ENCODE measurements at regions not wholly inside any gene's neighbourhood (a gene's known extent, or its start where the extent isn't known, plus 50 kb on each side); places are given as distances from the start of the nearest gene placed in this dataset.
A peak's percentile ranks its signal among the peaks of the same experiment; 100 is the strongest.

DNA sequence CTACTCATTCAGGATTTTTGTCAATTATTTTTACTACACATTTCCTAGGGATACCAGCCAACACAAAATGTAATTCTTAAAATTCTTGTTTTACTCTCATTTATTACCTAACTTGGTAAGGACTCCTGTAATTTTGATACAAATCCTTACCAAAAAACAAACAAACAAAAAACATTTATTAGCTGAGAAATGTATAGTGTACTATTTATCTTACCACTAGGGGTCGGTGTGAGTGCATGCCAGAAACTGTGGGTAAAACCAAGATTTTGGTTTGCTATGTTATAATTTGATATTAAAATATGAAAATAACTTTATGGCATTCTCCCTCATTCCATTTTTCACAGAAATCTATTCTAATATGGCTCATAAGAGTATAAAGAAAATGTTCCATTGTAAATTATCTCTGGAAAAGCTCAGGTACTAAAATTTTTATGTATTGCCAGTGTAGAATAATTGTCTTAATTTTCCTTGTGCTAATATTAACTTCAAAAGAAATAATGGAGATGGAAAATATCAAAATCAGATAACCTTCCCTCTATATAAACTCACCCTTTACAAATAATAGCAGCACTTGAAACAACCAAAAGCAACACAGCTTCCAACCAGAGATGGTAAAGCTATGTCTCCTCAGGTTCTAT lies 290.8 kb upstream of the PCDH15 start:
- Histone ChIP-seq H3K4me3 (ENCODE audit: low read depth, low read length) (no peak overlapping the region), H3K27me3 (ENCODE audit: control insufficient read depth, insufficient read depth, low read length) (no peaks in the 10 kb centered on the region), H3K9me3 (ENCODE audit: control insufficient read depth, insufficient read depth, low read length) (no peaks in the 10 kb centered on the region), H3K27ac (ENCODE audit: low read depth, low read length) (no peak overlapping the region)
- no peak for DNase-seq (ENCODE audit: low read depth, low spot score)
- ChIA-PET POLR2A (no interaction called here), CTCF (interaction anchor here (0.9 to 1.7 kb wide), 5 partner anchors 12 to 1776 kb away, joined by 3 to 15 read pairs (median 5); no protein-coding TSS in a partner anchor)
- TF ChIP-seq, protein P1, sequence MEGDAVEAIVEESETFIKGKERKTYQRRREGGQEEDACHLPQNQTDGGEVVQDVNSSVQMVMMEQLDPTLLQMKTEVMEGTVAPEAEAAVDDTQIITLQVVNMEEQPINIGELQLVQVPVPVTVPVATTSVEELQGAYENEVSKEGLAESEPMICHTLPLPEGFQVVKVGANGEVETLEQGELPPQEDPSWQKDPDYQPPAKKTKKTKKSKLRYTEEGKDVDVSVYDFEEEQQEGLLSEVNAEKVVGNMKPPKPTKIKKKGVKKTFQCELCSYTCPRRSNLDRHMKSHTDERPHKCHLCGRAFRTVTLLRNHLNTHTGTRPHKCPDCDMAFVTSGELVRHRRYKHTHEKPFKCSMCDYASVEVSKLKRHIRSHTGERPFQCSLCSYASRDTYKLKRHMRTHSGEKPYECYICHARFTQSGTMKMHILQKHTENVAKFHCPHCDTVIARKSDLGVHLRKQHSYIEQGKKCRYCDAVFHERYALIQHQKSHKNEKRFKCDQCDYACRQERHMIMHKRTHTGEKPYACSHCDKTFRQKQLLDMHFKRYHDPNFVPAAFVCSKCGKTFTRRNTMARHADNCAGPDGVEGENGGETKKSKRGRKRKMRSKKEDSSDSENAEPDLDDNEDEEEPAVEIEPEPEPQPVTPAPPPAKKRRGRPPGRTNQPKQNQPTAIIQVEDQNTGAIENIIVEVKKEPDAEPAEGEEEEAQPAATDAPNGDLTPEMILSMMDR (IDR thresholded peaks at IDR 0.05; ENCODE audit: low read depth, low read length): peak; percentile 89

DNA sequence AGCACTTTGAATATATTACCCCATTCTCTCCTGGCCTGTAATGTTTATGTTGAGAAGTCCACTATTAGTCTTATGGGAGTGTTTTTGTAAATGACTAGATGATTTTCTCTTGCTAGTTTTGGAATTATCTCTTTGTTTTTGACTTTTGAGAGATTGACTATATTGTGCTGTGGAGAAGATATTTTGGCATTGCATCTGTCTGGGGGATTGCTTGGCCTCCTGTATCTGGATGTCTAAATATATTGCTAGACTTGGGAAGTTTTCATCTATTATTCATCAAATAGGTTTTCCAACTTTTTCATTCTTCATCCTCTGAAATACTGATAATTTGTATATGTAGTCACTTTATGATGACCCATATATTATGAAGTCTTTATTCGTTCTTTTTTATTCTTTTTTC lies 277.1 kb upstream of the PCDH15 start:
- ChIA-PET CTCF (interaction anchor here (1.9 kb wide), 1 partner anchor 14 kb away, joined by 6 read pairs; no protein-coding TSS in a partner anchor), POLR2A (no interaction called here)
- Histone ChIP-seq H3K27ac (ENCODE audit: low read depth, low read length) (no peak overlapping the region), H3K9me3 (ENCODE audit: control insufficient read depth, insufficient read depth, low read length) (no peaks in the 10 kb centered on the region; the same call in 1 of the 2 replicates), H3K27me3 (ENCODE audit: control insufficient read depth, insufficient read depth, low read length) (no peaks in the 10 kb centered on the region), H3K4me3 (ENCODE audit: low read depth, low read length) (no peak overlapping the region)
- DNase-seq (ENCODE audit: low read depth, low spot score): no peak
- TF ChIP-seq, protein P1 (IDR thresholded peaks at IDR 0.05; ENCODE audit: low read depth, low read length): no peak

DNA sequence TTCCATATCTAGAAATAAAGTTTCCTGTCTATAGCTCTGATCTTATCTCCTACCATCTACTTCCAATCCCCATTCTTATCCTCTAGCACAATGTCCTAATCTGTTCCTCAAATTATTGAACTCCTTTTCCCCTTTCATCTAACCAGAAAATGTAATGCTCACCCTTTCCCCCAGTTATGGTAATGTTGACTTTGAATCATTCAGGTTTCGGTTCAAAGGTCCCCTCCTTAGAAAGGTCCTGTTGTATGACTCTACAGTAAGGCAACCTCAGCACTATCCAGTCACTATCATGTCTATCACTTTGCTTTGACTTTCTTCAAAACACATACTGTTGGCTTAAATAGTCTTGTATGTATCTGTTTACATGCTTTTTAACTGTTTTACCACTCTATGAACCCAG lies 264.2 kb upstream of the PCDH15 start:
- no peak overlapping the region for H3K4me3 ChIP-seq (ENCODE audit: low read depth, low read length)
- CTCF ChIA-PET: no interaction called here
- DNase-seq (ENCODE audit: low read depth, low spot score): no peak
- H3K27ac ChIP-seq (ENCODE audit: low read depth, low read length): no peak overlapping the region
- H3K9me3 ChIP-seq (ENCODE audit: control insufficient read depth, insufficient read depth, low read length): no peaks in the 10 kb centered on the region
- POLR2A ChIA-PET: no interaction called here
- TF ChIP-seq, protein P1 (IDR thresholded peaks at IDR 0.05; ENCODE audit: low read depth, low read length): no peak
- no peaks in the 10 kb centered on the region for H3K27me3 ChIP-seq (ENCODE audit: control insufficient read depth, insufficient read depth, low read length)

DNA sequence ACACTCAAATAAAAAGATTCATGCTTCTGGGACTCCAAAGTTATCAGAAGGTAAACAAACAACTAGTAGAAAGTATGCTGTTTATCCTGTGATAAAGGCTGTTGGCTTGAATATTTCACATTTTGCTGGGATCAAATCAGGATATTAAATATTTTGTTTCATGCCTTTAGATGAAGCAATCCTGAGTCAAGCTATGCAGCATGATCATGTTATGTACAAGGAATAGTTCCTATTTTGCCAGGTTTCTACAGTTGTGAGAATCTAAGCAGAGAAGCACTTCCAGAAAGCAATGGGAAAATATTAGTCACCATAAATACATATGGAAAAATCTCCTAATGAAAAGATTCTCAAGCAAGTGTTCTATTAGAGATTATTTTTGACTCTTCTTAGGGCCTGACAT lies 262.8 kb upstream of the PCDH15 start:
- CTCF ChIA-PET: no interaction called here
- no peak for DNase-seq (ENCODE audit: low read depth, low spot score)
- Histone ChIP-seq H3K4me3 (ENCODE audit: low read depth, low read length) (no peak overlapping the region), H3K27me3 (ENCODE audit: control insufficient read depth, insufficient read depth, low read length) (no peaks in the 10 kb centered on the region), H3K9me3 (ENCODE audit: control insufficient read depth, insufficient read depth, low read length) (no peaks in the 10 kb centered on the region), H3K27ac (ENCODE audit: low read depth, low read length) (no peak overlapping the region)
- POLR2A ChIA-PET: no interaction called here
- TF ChIP-seq, protein P1 (IDR thresholded peaks at IDR 0.05; ENCODE audit: low read depth, low read length): no peak

DNA sequence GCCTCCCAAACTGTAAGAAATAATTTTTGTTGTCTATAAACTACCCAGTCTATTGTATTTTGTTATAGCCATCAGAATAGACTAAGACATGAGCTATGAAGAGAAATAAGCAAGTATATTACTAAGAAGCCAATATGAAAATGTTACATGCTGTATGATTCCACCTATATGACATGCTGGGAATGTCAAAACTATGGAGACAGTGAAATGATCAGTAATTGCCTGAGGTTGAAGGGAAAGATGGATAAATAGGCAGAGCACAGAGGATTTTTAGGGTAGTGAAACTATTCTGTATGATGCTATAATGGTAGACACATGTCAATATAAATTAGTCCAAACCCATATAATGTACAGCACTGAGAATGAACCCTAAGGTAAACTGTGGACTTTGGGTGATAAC lies 261.3 kb upstream of the PCDH15 start:
- POLR2A ChIA-PET: no interaction called here
- TF ChIP-seq, protein P1 (IDR thresholded peaks at IDR 0.05; ENCODE audit: low read depth, low read length): no peak
- H3K27me3 ChIP-seq (ENCODE audit: control insufficient read depth, insufficient read depth, low read length): no peaks in the 10 kb centered on the region

More for the DNA sequence above, 261.3 kb upstream of the PCDH15 start:
- Histone ChIP-seq H3K4me3 (ENCODE audit: low read depth, low read length) (no peak overlapping the region), H3K9me3 (ENCODE audit: control insufficient read depth, insufficient read depth, low read length) (no peaks in the 10 kb centered on the region), H3K27ac (ENCODE audit: low read depth, low read length) (no peak overlapping the region)
- DNase-seq (ENCODE audit: low read depth, low spot score): no peak
- CTCF ChIA-PET: no interaction called here
